Loucy (cell line): ENCODE measurements at regions not wholly inside any gene's neighbourhood (a gene's known extent, or its start where the extent isn't known, plus 50 kb on each side); places are given as distances from the start of the nearest gene placed in this dataset.

ENCODE experiments used
- EZH2phosphoT487 ChIP-seq: fragments of 200-600 bp; IDR thresholded peaks from 2 replicates; pipeline ENCODE4 v1.6.1; 2018; ENCODE audit warnings: antibody characterized with exemption, mild to moderate bottlenecking, moderate library complexity, borderline replicate concordance
- TF ChIP-seq, protein P1 (sequence below): fragments of 200-600 bp; sonication (generic); conservative IDR thresholded peaks from 2 replicates; pipeline ENCODE4 v1.5.1; 2014; ENCODE audit warnings: mild to moderate bottlenecking, antibody characterized with exemption, low read length

DNA sequence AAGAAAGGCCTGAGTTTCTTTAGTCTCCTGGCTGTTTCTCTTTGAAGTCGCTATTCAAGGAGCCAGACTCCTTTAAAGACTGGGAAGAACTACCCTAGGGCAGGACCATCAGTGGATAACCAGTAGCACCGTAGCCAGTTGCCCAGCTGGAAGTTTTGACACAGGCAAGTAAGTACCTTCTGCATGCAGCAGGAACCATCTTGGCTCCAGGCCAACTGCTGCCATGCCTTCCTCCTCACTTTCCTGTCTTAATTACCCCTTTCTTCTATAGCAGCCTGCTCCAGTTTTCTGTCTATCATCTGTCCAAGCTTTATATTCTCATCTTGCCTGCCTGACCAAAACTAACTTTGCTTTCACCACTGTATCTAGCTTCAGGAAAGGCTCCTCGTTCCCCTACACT is 149.7 kb upstream of the SV2C start:
- TF ChIP-seq, protein P1, sequence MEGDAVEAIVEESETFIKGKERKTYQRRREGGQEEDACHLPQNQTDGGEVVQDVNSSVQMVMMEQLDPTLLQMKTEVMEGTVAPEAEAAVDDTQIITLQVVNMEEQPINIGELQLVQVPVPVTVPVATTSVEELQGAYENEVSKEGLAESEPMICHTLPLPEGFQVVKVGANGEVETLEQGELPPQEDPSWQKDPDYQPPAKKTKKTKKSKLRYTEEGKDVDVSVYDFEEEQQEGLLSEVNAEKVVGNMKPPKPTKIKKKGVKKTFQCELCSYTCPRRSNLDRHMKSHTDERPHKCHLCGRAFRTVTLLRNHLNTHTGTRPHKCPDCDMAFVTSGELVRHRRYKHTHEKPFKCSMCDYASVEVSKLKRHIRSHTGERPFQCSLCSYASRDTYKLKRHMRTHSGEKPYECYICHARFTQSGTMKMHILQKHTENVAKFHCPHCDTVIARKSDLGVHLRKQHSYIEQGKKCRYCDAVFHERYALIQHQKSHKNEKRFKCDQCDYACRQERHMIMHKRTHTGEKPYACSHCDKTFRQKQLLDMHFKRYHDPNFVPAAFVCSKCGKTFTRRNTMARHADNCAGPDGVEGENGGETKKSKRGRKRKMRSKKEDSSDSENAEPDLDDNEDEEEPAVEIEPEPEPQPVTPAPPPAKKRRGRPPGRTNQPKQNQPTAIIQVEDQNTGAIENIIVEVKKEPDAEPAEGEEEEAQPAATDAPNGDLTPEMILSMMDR: no peak
- TF ChIP-seq EZH2phosphoT487: no peak
